Mononuclear cell (primary cell): ENCODE measurements at regions not wholly inside any gene's neighbourhood (a gene's known extent, or its start where the extent isn't known, plus 50 kb on each side); places are given as distances from the start of the nearest gene placed in this dataset.

ENCODE experiments used
- H3K27me3 ChIP-seq: 2 replicates; pipeline ENCODE4 v1.6.0; 2011; ENCODE audit warnings: low read length, control low read depth; ENCODE audit not compliant: insufficient read depth
- H3K4me1 ChIP-seq: 2 replicates; pipeline ENCODE4 v1.5.1; 2011; ENCODE audit warnings: mild to moderate bottlenecking, low read length, control low read depth; ENCODE audit not compliant: insufficient read depth
- H3K4me3 ChIP-seq: 2 replicates; pipeline ENCODE4 v1.5.1; 2011; ENCODE audit warnings: mild to moderate bottlenecking, low read length, moderate library complexity
- H3K9me3 ChIP-seq: 2 replicates; pipeline ENCODE4 v1.5.1; 2011; ENCODE audit warnings: low read depth, mild to moderate bottlenecking, control low read depth, low read length

DNA sequence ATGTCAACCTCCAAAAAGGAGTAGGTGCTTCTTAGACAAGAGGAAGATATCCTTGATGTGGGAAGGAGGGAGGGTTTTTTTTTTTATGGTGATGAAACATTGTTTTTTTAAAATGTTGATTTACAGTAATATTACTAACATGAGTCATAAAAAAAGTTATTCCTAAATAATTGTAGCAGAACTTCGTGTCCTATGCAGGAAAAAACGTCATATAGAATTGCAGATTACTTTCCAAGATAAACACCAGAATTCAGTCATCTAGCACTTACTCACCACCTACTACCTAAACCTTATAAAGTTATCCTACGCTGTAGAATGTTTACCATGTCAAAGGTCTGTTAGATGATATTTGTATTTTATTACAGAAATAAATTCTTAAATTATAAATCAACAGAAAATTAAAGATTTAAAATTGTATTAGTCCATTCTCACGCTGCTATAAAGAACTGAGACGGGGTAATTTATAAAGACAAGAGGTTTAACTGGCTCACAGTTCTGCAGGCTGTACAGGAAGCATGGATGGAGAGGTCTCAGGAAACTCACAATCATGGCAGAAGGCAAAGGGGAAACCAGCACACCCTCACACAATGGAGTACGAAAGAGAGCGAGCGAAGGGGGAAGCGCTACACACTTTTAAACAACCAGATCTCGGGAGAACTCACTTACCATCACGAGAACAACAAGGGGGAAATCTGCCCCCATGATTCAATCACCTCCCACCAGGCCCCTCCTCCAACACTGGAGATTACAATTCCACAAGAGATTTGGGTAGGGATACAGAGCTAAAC is 105.2 kb upstream of the NEBL start:
- Histone ChIP-seq H3K9me3 (no peaks in the 10 kb centered on the region), H3K27me3 (no peaks in the 10 kb centered on the region), H3K4me1 (no peaks in the 10 kb centered on the region), H3K4me3 (no peak overlapping the region)

DNA sequence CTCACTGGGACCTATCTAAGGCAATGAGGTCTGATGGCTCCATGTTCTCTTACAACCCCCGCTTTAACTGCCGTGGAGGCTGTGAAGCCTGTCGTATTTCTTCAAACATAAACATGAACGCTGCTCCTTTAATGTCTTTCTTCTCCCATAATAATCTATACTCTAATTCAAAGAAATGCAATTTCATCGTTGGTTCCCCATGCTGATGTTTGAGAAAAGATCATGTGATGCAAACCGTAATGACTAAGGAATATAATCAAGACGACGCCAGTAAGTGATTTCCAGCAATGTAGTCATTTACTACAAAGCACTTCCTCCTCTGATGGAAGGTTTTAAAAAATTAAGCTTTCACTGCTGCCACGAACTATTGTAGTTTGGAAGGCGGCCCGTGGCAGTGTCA is 102.6 kb upstream of the NEBL start:
- no peaks in the 10 kb centered on the region for H3K9me3 ChIP-seq
- no peaks in the 10 kb centered on the region for H3K27me3 ChIP-seq
- no peaks in the 10 kb centered on the region for H3K4me1 ChIP-seq
- H3K4me3 ChIP-seq: no peak overlapping the region

DNA sequence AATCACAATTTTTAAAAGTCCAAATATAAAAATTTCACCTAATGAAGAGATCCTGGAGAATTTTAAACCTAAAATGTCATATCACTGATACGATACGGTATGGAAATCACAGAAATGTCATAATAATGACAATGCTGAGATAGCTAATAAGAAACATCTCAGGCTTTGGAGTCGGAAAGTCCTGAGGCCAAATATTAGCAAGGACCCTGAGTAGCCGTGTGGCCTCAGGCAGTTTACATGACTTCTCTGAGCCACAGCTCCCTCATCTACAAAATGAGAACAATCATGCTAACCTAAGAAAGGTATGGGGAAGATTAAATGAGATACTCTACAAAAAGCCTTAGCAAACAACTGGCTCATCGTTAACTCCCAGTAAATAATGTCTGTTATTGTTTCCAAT is 100.9 kb upstream of the NEBL start:
- no peaks in the 10 kb centered on the region for H3K9me3 ChIP-seq
- H3K27me3 ChIP-seq: no peaks in the 10 kb centered on the region
- no peaks in the 10 kb centered on the region for H3K4me1 ChIP-seq
- no peak overlapping the region for H3K4me3 ChIP-seq

DNA sequence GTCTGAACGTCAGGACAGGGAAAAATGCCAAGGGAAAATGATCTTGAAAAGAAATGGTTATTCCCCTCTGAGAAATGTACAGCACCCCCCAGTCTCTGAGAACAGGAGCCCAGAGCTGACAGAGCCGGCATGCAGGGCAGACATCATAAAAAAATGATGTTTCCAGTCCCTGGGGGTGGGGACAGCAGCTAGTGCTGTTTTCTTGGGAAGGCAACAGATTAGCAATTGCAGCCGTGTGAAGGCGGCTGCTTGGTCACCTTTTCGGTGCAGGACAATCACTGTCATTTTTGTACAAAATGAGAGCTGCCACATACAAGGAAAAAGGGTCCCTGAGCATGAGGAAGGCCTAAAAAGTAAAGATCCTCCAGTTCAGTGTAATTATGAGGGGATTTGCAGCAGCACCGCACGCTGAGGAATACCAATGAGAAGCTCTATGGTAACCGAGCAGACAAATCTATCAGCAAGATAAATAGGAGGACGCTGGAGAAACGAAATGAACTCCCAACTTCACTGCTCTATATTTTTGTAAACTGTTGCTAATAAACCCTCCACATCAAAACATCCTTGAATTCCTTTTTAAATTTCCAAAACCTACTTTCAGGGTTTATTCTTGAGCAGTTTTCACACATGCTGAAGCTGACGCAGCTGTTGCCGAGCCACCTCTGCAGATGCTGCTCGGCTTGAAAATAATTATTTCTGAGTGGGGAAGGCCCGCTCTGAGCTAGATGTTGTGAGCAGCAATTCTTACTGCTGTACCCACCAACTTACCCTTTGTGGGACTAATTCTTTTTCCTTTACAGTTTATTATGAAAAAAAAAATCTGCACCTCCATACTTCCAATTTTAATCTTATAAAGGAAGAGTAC is 98.2 kb upstream of the NEBL start:
- no peaks in the 10 kb centered on the region for H3K9me3 ChIP-seq
- H3K4me1 ChIP-seq: no peaks in the 10 kb centered on the region
- no peaks in the 10 kb centered on the region for H3K27me3 ChIP-seq
- no peak overlapping the region for H3K4me3 ChIP-seq

DNA sequence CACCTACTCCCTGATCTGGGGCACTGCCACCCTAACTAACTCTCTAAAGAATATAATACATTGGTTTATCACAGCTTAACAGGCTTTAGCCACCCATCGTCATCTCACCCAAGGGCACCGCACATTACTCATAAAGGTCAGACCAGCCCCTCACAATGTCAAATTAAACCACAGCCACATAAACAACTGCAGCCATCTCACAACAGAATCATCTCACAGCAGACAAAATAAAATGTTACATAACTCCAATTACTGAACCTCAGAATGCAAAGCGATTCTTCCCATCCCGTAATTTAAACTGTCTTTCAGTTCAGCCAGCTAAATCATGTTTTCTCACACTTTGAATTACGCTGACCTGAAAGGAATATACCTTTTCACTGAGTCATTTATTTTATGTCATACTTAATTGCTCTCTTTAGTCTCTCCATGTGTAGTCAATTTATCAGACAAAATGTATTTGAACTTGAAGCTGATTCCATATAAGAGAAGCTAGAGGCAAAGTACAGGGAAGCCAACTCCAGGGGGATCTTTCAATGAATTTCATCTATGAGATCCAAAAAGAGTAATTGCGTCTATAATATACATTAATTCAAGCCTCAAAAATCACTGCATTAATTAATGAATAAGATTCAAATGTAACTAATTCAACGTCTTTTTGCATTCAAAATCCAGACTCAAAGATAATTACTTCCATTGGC is 96.9 kb upstream of the NEBL start:
- H3K4me3 ChIP-seq: no peak overlapping the region
- no peaks in the 10 kb centered on the region for H3K4me1 ChIP-seq
- no peaks in the 10 kb centered on the region for H3K27me3 ChIP-seq
- no peaks in the 10 kb centered on the region for H3K9me3 ChIP-seq

DNA sequence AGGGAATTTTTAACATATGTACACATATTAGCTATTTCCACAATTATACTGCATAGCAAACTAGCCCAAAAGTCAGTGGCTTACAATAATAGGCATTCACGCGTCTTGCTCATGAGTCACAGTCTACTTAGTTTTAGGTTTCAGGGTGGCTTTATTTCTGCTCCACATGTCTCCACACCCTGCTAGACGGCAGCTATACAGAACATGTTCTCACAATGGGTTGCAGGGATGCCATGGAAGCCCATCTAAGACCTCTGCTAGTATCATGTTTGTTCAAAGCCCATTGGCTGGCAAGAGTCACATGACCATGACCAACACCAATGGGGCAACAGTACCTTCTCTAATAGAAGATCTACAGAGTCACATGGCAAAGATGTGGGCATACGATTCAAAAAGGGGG is 96.3 kb upstream of the NEBL start:
- Histone ChIP-seq H3K9me3 (no peaks in the 10 kb centered on the region), H3K4me1 (no peaks in the 10 kb centered on the region), H3K27me3 (no peaks in the 10 kb centered on the region), H3K4me3 (no peak overlapping the region)

DNA sequence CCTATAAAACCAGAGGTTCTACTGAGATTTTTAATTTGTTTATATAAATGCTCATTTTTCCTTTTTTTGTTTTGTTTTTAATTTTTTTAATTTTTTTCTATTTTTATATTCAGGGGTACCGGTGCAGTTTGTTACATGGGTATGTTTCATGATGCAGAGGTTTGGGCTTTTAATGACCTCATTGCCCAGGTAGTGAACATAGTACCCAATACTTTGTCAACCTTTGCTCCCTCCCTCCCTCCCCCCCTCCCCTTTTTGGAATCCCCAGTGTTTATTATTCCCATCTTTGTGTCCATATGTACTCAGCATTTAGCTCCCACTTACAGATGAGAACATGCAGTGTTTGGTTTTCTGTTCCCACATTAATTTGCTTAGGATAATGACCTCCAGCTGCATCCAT is 94.4 kb upstream of the NEBL start:
- no peaks in the 10 kb centered on the region for H3K9me3 ChIP-seq
- no peaks in the 10 kb centered on the region for H3K4me1 ChIP-seq
- no peaks in the 10 kb centered on the region for H3K27me3 ChIP-seq
- no peak overlapping the region for H3K4me3 ChIP-seq

DNA sequence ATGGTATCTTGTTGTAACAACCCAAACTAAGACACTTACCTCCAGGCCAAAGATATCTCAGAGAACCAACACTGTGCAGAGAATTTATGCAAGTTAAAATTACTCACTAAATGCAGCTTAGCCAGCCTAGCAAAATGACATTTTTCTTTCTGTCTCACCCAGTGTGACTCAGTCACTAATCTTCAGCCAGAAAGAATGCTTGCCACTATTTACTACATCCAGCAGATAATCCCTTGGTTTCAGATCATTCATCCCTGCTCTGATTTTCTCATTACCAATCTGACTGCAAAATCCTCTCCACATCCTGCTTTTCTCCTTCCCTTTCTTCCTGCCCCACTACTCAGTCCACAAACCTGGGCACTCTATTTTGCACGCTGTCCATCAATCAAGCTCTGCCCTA is 93.5 kb upstream of the NEBL start:
- no peaks in the 10 kb centered on the region for H3K4me1 ChIP-seq
- no peaks in the 10 kb centered on the region for H3K27me3 ChIP-seq
- no peaks in the 10 kb centered on the region for H3K9me3 ChIP-seq
- H3K4me3 ChIP-seq: no peak overlapping the region

DNA sequence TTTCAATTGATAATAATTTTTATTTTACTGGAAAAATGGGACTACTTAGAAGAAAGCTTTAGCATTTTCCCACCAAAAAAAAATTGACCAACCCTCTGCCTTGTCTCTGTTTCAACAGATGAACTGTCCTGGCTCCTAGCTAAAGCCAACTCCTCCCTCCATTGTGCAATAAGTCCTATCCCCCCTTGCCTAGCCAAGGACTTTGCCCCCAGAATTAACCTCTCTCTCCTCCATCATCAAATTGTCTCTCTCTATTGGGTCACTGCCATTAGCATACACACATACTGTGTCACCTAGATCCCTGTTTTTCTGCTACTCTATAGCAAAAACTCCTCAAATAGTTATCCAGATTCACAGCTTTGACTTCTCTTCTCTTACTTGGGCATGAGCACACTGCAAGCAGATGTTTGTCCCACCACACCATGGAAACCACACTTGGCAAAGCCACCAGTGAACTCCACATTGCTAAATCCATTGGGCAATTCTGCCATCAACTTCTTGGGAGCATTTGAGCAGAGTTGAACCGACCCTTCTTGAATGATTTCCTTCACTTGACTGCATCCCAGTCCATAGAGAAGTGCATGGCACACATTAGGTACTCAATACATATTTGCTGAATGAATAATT is 91.4 kb upstream of the NEBL start:
- H3K4me3 ChIP-seq: no peak overlapping the region
- H3K27me3 ChIP-seq: no peaks in the 10 kb centered on the region
- H3K9me3 ChIP-seq: no peaks in the 10 kb centered on the region
- H3K4me1 ChIP-seq: no peaks in the 10 kb centered on the region

DNA sequence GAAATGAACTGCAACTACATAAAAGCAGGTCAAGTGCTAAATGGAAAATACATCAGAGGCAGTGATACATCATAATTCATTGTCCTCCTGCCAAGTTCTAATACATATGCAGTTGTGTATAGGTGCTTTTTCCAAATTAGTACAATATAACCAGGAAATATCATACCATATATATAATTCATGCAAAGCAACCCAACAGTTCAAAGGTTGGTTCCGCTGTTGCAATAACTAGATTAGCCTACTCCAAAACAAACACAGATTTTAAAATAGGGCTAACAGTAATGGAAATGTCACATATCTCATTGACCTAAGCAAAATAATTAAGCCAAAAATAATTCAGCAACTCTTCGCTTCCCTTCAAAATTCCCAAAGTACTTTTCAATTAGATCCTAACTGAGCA is 88.9 kb upstream of the NEBL start:
- H3K27me3 ChIP-seq: no peaks in the 10 kb centered on the region
- no peaks in the 10 kb centered on the region for H3K9me3 ChIP-seq
- no peaks in the 10 kb centered on the region for H3K4me1 ChIP-seq
- no peak overlapping the region for H3K4me3 ChIP-seq

DNA sequence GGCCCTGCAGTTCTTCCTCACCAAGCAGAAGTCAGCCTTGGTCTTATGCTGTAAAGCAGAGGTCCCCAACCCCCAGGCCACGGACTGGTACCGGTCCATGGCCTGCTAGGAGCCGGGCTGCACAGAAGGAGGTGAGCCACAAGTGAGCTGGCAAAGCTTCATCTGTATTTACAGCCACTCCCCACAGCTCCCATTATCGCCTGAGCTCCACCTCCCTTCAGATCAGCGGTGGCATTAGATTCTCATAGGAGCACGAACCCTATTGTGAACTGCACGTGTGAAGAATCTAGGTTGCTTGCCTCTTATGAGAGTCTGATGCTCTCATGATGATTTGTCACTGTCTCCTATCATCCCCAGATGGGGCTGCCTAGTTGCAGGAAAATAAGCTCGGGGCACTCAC is 87.6 kb upstream of the NEBL start:
- H3K9me3 ChIP-seq: no peaks in the 10 kb centered on the region
- H3K27me3 ChIP-seq: no peaks in the 10 kb centered on the region
- H3K4me3 ChIP-seq: no peak overlapping the region
- H3K4me1 ChIP-seq: no peaks in the 10 kb centered on the region

DNA sequence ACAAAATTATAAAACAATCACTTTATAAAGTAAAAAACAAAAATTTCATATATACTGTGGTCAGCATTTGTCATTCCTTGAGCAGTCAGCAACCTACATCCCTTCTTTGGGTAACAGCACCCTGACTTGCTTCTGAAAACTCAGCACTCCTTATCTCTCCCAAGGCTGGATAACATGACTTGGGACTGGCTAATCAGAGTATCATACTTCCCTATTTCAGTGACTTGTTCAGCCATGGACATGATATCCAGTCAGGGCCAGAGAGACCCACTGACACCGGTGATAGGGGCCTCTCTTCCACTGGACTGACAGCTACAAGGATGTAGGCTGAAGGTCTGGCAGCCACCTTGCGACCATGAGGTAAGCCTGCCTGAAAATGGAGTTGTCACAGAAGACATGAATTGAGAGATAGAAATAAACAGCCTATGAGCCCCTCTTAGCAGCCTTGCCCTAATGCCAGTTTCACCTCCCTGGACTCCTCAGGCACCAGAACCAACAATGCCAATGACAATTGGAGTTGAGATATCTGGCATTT is 84.4 kb upstream of the NEBL start:
- Histone ChIP-seq H3K4me3 (no peak overlapping the region), H3K4me1 (no peaks in the 10 kb centered on the region), H3K9me3 (no peaks in the 10 kb centered on the region), H3K27me3 (no peaks in the 10 kb centered on the region)

DNA sequence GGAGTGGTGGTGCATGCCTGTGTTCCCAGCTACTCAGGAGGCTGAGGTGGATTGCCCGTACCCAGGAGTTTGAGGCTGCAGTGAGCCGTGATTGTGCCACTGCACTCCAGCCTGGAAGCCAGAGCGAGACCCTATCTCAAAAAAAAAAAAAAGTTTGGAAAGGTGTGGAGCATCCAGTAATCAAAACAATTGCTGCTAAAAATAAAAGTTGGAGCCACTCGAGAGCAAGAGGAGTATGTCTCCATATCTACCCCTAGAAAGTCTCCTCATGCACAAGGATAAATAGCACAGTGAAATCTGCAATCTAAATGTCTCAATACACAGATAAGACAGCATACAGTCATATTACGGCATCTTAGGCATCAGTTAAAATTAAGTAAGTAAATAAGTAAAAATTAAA is 81.5 kb upstream of the NEBL start:
- no peaks in the 10 kb centered on the region for H3K27me3 ChIP-seq
- H3K9me3 ChIP-seq: no peaks in the 10 kb centered on the region
- no peak overlapping the region for H3K4me3 ChIP-seq
- H3K4me1 ChIP-seq: no peaks in the 10 kb centered on the region

DNA sequence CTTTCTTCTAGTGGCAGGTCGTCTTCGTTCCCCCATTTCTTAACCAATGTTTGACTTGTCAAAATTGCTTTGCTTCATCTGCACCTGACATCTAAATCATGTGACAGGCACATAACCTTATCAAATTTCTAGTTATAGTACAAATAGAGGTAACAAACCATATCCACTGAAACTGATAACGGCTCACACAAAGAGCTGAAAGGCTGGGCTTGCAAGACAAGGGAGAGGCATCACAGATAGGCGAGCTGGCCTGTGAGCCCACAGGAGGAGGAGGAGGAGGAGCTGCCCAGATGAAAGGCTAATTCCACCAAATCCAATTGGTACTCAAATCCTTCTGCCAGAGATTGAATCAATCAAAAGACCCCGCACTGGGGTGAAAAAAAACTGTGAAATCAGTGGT is 80.2 kb upstream of the NEBL start:
- H3K9me3 ChIP-seq: no peaks in the 10 kb centered on the region
- H3K4me3 ChIP-seq: no peak overlapping the region
- no peaks in the 10 kb centered on the region for H3K4me1 ChIP-seq
- no peaks in the 10 kb centered on the region for H3K27me3 ChIP-seq

DNA sequence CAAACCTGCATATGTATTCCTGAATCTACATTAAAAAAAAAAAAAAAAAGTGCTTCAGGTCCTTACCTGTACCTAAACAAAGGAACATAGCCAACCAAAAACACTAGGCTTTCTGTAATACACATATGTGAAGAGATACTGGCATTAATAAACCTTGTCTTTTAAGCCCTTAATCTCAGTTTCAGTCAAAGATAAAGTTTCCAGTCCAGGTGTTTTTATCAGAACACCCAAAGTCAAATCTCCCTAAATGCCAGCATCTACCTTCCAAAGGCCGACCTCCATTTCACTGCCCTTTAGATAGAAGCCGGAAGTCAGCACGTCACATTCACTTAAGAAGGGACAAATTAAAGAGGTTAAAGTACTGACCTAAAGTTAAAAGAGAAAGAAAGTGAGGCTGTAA is 79.8 kb upstream of the NEBL start:
- H3K4me3 ChIP-seq: no peak overlapping the region
- no peaks in the 10 kb centered on the region for H3K4me1 ChIP-seq
- H3K27me3 ChIP-seq: no peaks in the 10 kb centered on the region
- no peaks in the 10 kb centered on the region for H3K9me3 ChIP-seq
